SU-DHL-6 (cell line): ENCODE measurements at regions not wholly inside any gene's neighbourhood (a gene's known extent, or its start where the extent isn't known, plus 50 kb on each side); places are given as distances from the start of the nearest gene placed in this dataset.

ENCODE experiments used
- H2AFZ ChIP-seq: fragments of 200-600 bp; sonication (generic); 2 replicates; pipeline ENCODE4 v1.6.1; 2014; ENCODE audit warnings: low read depth, mild to moderate bottlenecking, moderate library complexity, mixed read lengths, antibody characterized with exemption, low read length; ENCODE audit not compliant: severe bottlenecking
- H3F3A ChIP-seq: fragments of 200-600 bp; shearing (Covaris generic); 2 replicates; pipeline ENCODE4 v1.6.0; 2016; ENCODE audit warnings: antibody characterized with exemption, mild to moderate bottlenecking; ENCODE audit not compliant: insufficient read depth
- H3K27ac ChIP-seq: fragments of 200-600 bp; sonication (generic); 2 replicates; pipeline ENCODE4 v1.5.1; 2016; ENCODE audit warnings: low read depth, mild to moderate bottlenecking, low read length, moderate library complexity, mixed read lengths
- H3K27me3 ChIP-seq: fragments of 200-600 bp; sonication (generic), shearing (Covaris generic); 2 replicates; pipeline ENCODE4 v1.6.0; 2014; ENCODE audit warnings: mild to moderate bottlenecking, low read length
- H3K36me3 ChIP-seq: fragments of 200-600 bp; sonication (generic); 2 replicates; pipeline ENCODE4 v1.6.1; 2014; ENCODE audit warnings: mild to moderate bottlenecking, low read length, mixed read lengths
- H3K4me2 ChIP-seq: fragments of 300-600, 200-600 bp; shearing (Covaris generic), sonication (generic); 2 replicates; pipeline ENCODE4 v1.6.0; 2014; ENCODE audit warnings: low read length, low read depth, mild to moderate bottlenecking; ENCODE audit not compliant: poor library complexity, severe bottlenecking
- H3K4me3 ChIP-seq: fragments of 200-600 bp; sonication (generic); 2 replicates; pipeline ENCODE4 v1.5.1; 2014; ENCODE audit warnings: antibody characterized with exemption, low read length, mild to moderate bottlenecking, mixed read lengths; ENCODE audit not compliant: insufficient read depth, poor library complexity, severe bottlenecking
- H3K79me2 ChIP-seq: fragments of 200-600 bp; sonication (generic); 2 replicates; pipeline ENCODE4 v1.6.1; 2014; ENCODE audit warnings: mild to moderate bottlenecking, low read length, moderate library complexity; ENCODE audit not compliant: insufficient read depth
- H3K9ac ChIP-seq: fragments of 200-600 bp; sonication (generic); 2 replicates; pipeline ENCODE4 v1.7.0; 2014; ENCODE audit warnings: mild to moderate bottlenecking, low read length
- H3K9me2 ChIP-seq: fragments of 200-600 bp; sonication (generic); replicated peaks from 2 replicates; pipeline ENCODE4 v1.6.1; 2014; ENCODE audit warnings: low read length; ENCODE audit not compliant: insufficient read depth
- H3K9me3 ChIP-seq: fragments of 200-600 bp; sonication (generic); 2 replicates; pipeline ENCODE4 v1.6.1; 2014; ENCODE audit warnings: low read length, mixed read lengths; ENCODE audit not compliant: insufficient read depth
- H4K20me1 ChIP-seq: fragments of 200-600 bp; sonication (generic); 2 replicates; pipeline ENCODE4 v1.6.1; 2014; ENCODE audit warnings: low read depth, mild to moderate bottlenecking, antibody characterized with exemption, low read length, moderate library complexity, mixed read lengths
- CTCF ChIP-seq: fragments of 200-600 bp; sonication (generic); IDR thresholded peaks from one replicate; pipeline ENCODE4 v1.5.1; 2017; ENCODE audit warnings: antibody characterized with exemption, mild to moderate bottlenecking, low read length, moderate library complexity; ENCODE audit not compliant: insufficient read depth, poor library complexity, severe bottlenecking
- EZH2phosphoT487 ChIP-seq: fragments of 200-600 bp; sonication (generic), shearing (Covaris generic); conservative IDR thresholded peaks from 2 replicates; pipeline ENCODE4 v1.6.1; 2018; ENCODE audit warnings: mild to moderate bottlenecking, antibody characterized with exemption, low read length, moderate library complexity, mixed read lengths

- H3K9me3 ChIP-seq: no peaks in the 10 kb centered on the region
- no peak overlapping the region for H3K27ac ChIP-seq
- H3F3A ChIP-seq: no peaks in the 10 kb centered on the region
- no peaks in the 10 kb centered on the region for H3K79me2 ChIP-seq
- H3K4me2 ChIP-seq: no peak overlapping the region
- H3K9ac ChIP-seq: no peak overlapping the region
- H2AFZ ChIP-seq: no peak overlapping the region
- H3K36me3 ChIP-seq: no peaks in the 10 kb centered on the region
- TF ChIP-seq CTCF: no peak
- no peak for TF ChIP-seq EZH2phosphoT487
- no peaks in the 10 kb centered on the region for H4K20me1 ChIP-seq
- no peaks in the 10 kb centered on the region for H3K27me3 ChIP-seq
- no peaks in the 10 kb centered on the region for H3K9me2 ChIP-seq
- H3K4me3 ChIP-seq: no peak overlapping the region
Observed at GRCh38 chr13:76643596-76643995, 242.6 kb downstream of the KCTD12 start.

- TF ChIP-seq EZH2phosphoT487 (no peak), CTCF (no peak)
- Histone ChIP-seq H3K27me3 (no peaks in the 10 kb centered on the region), H3K27ac (no peak overlapping the region)
Observed at GRCh38 chr13:76641056-76641455, 245.1 kb downstream of the KCTD12 start.

GRCh38 chr13:76638882-76639281 is 247.3 kb downstream of the KCTD12 start:
- no peaks in the 10 kb centered on the region for H3F3A ChIP-seq
- TF ChIP-seq CTCF (no peak), EZH2phosphoT487 (no peak)
- H3K27me3 ChIP-seq: no peaks in the 10 kb centered on the region

More at GRCh38 chr13:76641056-76641455, 245.1 kb downstream of the KCTD12 start:
- H3K79me2 ChIP-seq: no peaks in the 10 kb centered on the region
- no peak overlapping the region for H3K4me2 ChIP-seq
- H2AFZ ChIP-seq: no peak overlapping the region
- no peaks in the 10 kb centered on the region for H3K36me3 ChIP-seq
- no peaks in the 10 kb centered on the region for H3F3A ChIP-seq
- no peaks in the 10 kb centered on the region for H4K20me1 ChIP-seq
- no peaks in the 10 kb centered on the region for H3K9me2 ChIP-seq
- H3K9ac ChIP-seq: no peak overlapping the region
- H3K4me3 ChIP-seq: no peak overlapping the region
- no peaks in the 10 kb centered on the region for H3K9me3 ChIP-seq

More at GRCh38 chr13:76638882-76639281, 247.3 kb downstream of the KCTD12 start:
- no peaks in the 10 kb centered on the region for H3K9me3 ChIP-seq
- no peak overlapping the region for H3K4me3 ChIP-seq
- no peaks in the 10 kb centered on the region for H3K36me3 ChIP-seq
- no peak overlapping the region for H3K9ac ChIP-seq
- no peaks in the 10 kb centered on the region for H3K79me2 ChIP-seq
- no peak overlapping the region for H3K4me2 ChIP-seq
- H3K9me2 ChIP-seq: no peaks in the 10 kb centered on the region
- no peak overlapping the region for H2AFZ ChIP-seq
- no peaks in the 10 kb centered on the region for H4K20me1 ChIP-seq
- no peak overlapping the region for H3K27ac ChIP-seq
